Stimulated activated naive B cell treated with anti-CD40 and anti-IgM and Interleukin-4, amounts not matched to agents 10 μg/mL and 1 μg/mL and 100 μg/mL, for 72 hours (primary cell): ENCODE measurements at regions not wholly inside any gene's neighbourhood (a gene's known extent, or its start where the extent isn't known, plus 50 kb on each side); places are given as distances from the start of the nearest gene placed in this dataset.

Experiments
- ATAC-seq, 2 donors: fragments of 150-1000 bp; cut with Tn5 transposase; replicated peaks; 2 replicates each; pipeline ENCODE4 v1.10.0; 2021; ENCODE audit warnings: moderate library complexity in 1 of 2
- DNase-seq: peaks from one replicate; pipeline ENCODE4 v3.0.0; 2021
- H3K27ac Mint-ChIP-seq: one replicate; pipeline ENCODE4 v1.8.0; 2022; ENCODE audit warnings: mild to moderate bottlenecking, mixed read lengths
- H3K27me3 Mint-ChIP-seq, 2 donors: one replicate each; pipeline ENCODE4 v1.8.0; 2022; ENCODE audit warnings: mixed read lengths in 2 of 2
- H3K36me3 Mint-ChIP-seq, 2 donors: one replicate each; pipeline ENCODE4 v1.8.0; 2022; ENCODE audit warnings: mixed read lengths in 2 of 2, mild to moderate bottlenecking in 1 of 2
- H3K4me1 Mint-ChIP-seq, 2 donors: one replicate each; pipeline ENCODE4 v1.8.0; 2022; ENCODE audit warnings: mixed read lengths in 2 of 2, mild to moderate bottlenecking in 1 of 2
- H3K4me3 Mint-ChIP-seq, 2 donors: one replicate each; pipeline ENCODE4 v1.8.0; 2022; ENCODE audit warnings: mild to moderate bottlenecking in 2 of 2, mixed read lengths in 2 of 2, moderate library complexity in 1 of 2
- H3K9me3 Mint-ChIP-seq, 2 donors: one replicate each; pipeline ENCODE4 v1.8.0; 2022; ENCODE audit warnings: mixed read lengths in 2 of 2, mild to moderate bottlenecking in 1 of 2

DNA sequence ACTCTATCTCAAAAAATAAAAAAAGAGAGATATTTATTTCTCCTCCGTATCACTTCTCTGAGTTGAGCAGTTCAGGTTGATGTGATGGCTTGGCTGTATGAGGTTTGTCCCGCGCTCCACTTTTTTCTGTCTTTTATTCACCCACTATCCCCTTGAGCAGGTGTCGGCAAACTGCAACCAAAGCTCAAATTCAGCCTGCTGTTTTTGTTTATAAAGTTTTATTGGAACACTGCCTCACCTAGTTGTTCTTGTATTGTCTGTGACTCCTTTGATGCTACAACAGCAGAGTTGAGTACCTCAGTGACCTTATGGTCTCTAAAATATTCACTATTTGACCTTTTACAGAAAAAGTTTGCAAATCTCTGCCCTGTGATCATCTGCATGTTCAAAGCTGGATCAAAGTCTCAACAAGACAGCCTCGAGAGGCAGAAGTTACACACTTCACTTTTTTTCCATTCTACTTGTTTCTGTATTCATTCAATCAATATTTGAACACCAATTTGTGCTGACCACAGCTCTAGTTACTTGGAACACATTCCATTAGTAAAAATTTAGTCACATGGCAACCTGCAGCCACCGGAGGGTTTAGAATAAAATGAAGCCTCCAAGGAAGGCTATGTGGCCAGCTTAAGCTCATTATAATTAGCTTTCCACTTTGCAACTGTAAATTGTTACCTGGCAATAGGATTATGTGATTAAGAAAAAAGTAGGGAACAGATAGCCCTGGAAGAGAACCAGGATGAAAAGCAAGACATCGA lies 945.8 kb downstream of the KCNJ2 start:
- H3K4me1 Mint-ChIP-seq, result no peaks in the 10 kb centered on the region
- ATAC-seq (no peak), DNase-seq (no peak)
- no peaks in the 10 kb centered on the region for H3K27me3 Mint-ChIP-seq
- no peak overlapping the region for H3K27ac Mint-ChIP-seq
- H3K9me3 Mint-ChIP-seq, result peaks cover 0 to 5% of the 10 kb centered on the region in 2 donors
- no peak overlapping the region for H3K4me3 Mint-ChIP-seq
- H3K36me3 Mint-ChIP-seq, result no peaks in the 10 kb centered on the region

GRCh38 chr17:71115669-71115972 lies 946.3 kb downstream of the KCNJ2 start:
- Mint-ChIP-seq H3K27ac (no peak overlapping the region), H3K4me3 (no peak overlapping the region), H3K27me3 (no peaks in the 10 kb centered on the region), H3K4me1 (no peaks in the 10 kb centered on the region), H3K36me3 (no peaks in the 10 kb centered on the region), H3K9me3 (peaks cover 0 to 3% of the 10 kb centered on the region in 2 donors)
- ATAC-seq (no peak), DNase-seq (no peak)

GRCh38 chr17:71117466-71117865 lies 948.1 kb downstream of the KCNJ2 start:
- Mint-ChIP-seq H3K27ac (no peak overlapping the region), H3K36me3 (no peaks in the 10 kb centered on the region), H3K9me3 (peaks cover 0 to 5% of the 10 kb centered on the region in 2 donors), H3K4me1 (no peaks in the 10 kb centered on the region), H3K4me3 (no peak overlapping the region), H3K27me3 (no peaks in the 10 kb centered on the region)
- ATAC-seq (no peak), DNase-seq (no peak)

DNA sequence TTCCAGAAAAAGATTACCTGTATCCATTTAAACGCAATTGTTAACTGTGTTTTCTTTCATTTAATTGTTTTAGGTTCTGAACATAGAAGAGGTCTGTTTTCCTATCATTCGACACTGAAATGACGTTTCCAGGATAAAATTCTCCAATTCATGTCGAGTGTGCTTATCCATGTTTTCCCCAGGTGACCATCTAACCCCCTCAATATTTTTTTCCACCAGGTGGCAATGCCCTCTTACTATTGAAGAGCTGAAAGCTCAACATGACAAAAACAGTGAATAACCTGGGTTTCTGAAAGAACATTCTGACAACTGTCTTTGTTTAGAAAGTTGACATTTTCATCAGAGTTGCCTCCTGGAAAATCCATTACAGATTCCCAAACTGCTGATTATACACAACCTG lies 948.7 kb downstream of the KCNJ2 start:
- DNase-seq, result no peak
- H3K9me3 Mint-ChIP-seq, result peaks cover 0 to 5% of the 10 kb centered on the region in 2 donors
- H3K4me1 Mint-ChIP-seq, result no peaks in the 10 kb centered on the region
- no peak overlapping the region for H3K4me3 Mint-ChIP-seq
- no peaks in the 10 kb centered on the region for H3K27me3 Mint-ChIP-seq
- H3K27ac Mint-ChIP-seq, result no peak overlapping the region
- no peak for ATAC-seq
- no peaks in the 10 kb centered on the region for H3K36me3 Mint-ChIP-seq

DNA sequence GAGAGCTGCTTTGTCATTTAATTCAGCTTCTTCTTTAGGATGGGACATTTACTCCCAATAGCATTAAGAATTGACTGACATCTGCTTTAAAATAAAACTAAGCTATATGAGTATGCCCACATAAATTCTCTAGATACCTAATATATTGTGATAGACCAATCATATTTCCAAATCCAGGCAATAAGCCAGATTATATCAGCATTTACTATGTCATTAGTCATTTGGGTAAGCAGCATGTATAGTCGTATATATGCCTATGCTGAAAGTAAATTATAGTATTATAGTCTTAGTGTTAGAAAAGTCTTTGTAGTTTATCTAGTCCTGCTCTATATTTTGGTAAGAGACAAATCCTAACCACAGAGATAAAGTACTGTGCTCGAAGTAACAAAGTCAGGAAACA lies 958.1 kb downstream of the KCNJ2 start:
- DNase-seq, result no peak
- H3K27ac Mint-ChIP-seq, result no peak overlapping the region

GRCh38 chr17:71142333-71142732 lies 973.0 kb downstream of the KCNJ2 start:
- DNase-seq (no peak), ATAC-seq (no peak)
- no peaks in the 10 kb centered on the region for H3K36me3 Mint-ChIP-seq
- H3K4me1 Mint-ChIP-seq, result no peaks in the 10 kb centered on the region
- H3K4me3 Mint-ChIP-seq, result no peak overlapping the region
- no peaks in the 10 kb centered on the region for H3K27me3 Mint-ChIP-seq
- peaks cover 0 to 7% of the 10 kb centered on the region in 2 donors for H3K9me3 Mint-ChIP-seq
- H3K27ac Mint-ChIP-seq, result no peak overlapping the region

More for the DNA sequence above, 958.1 kb downstream of the KCNJ2 start:
- Mint-ChIP-seq H3K27me3 (no peaks in the 10 kb centered on the region), H3K4me1 (no peaks in the 10 kb centered on the region), H3K4me3 (no peak overlapping the region), H3K9me3 (peaks cover 0 to 6% of the 10 kb centered on the region in 2 donors), H3K36me3 (no peaks in the 10 kb centered on the region)
- no peak for ATAC-seq

- Mint-ChIP-seq H3K4me3 (no peak overlapping the region), H3K27ac (no peak overlapping the region), H3K27me3 (no peaks in the 10 kb centered on the region), H3K36me3 (no peaks in the 10 kb centered on the region), H3K4me1 (no peaks in the 10 kb centered on the region), H3K9me3 (peaks cover 2 to 4% of the 10 kb centered on the region in 2 donors)
- DNase-seq, result no peak
- ATAC-seq, result no peak
Measured at GRCh38 chr17:71145486-71145885, 975.3 kb upstream of the SOX9 start.

DNA sequence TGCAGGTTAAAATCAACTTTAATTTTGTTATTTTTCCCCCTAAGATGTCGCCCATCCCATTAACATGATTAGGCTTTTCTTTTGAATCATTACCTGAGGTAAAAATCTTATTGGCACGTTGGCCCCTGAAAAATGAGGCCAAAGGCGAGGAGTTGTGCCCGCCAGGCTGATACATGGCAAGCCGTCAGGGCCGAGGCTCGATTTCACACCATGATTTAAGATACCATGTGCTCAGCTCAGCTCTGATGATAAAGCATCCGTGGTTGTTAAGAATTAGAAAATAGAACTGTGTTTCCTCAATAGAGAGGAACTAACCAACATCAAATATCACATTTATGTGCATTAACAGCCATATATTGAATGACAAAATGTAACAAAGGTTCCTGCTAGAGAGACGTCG lies 972.9 kb upstream of the SOX9 start:
- H3K36me3 Mint-ChIP-seq, result no peaks in the 10 kb centered on the region
- ATAC-seq (no peak), DNase-seq (no peak)
- no peaks in the 10 kb centered on the region for H3K4me1 Mint-ChIP-seq
- no peak overlapping the region for H3K4me3 Mint-ChIP-seq
- H3K27ac Mint-ChIP-seq, result no peak overlapping the region
- H3K27me3 Mint-ChIP-seq, result no peaks in the 10 kb centered on the region
- H3K9me3 Mint-ChIP-seq, result peaks cover 2 to 4% of the 10 kb centered on the region in 2 donors

DNA sequence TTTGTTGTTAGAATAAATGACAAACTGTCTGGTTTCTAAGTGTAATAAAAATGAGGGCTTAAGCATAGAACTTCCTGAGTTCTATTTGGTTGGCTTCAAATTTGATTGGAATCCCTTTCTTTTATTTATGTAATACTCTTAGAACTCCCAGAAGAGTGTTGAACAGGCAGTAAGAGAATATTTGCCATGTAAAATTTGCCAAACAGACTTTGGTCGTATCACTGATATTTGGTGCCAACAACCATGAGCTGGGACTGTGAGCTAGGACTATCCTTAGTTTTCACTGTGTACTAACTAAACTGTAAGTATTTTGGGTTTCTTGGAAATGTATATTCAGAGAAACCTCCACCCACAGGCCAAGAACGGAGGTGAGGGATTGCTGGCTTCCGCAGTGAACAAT lies 971.2 kb upstream of the SOX9 start:
- H3K36me3 Mint-ChIP-seq, result no peaks in the 10 kb centered on the region
- no peaks in the 10 kb centered on the region for H3K27me3 Mint-ChIP-seq
- H3K27ac Mint-ChIP-seq, result no peak overlapping the region
- no peaks in the 10 kb centered on the region for H3K4me1 Mint-ChIP-seq
- peaks cover 2 to 4% of the 10 kb centered on the region in 2 donors for H3K9me3 Mint-ChIP-seq
- H3K4me3 Mint-ChIP-seq, result no peak overlapping the region
- ATAC-seq (no peak), DNase-seq (no peak)

DNA sequence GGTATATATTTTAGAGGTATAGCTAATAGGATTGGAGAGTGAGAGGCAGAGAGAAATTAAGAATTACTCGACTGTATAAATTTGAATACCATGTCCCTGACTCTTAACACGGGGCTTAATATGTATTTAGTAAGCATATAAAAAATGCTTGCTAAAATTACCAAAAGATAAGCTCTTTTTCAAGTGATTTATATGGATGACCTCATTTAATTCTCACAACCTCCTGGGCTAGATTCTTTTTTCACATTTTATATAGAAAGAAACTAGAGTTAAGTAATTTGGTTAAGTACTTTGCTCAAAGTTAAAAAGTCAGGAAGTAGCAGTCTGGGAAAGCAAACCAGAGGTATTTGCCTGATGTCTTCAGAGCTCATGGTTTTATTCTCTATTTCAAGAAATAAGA lies 963.5 kb upstream of the SOX9 start:
- Mint-ChIP-seq H3K4me1 (no peaks in the 10 kb centered on the region), H3K27ac (no peak overlapping the region), H3K36me3 (no peaks in the 10 kb centered on the region), H3K4me3 (no peak overlapping the region), H3K9me3 (peaks cover 2 to 4% of the 10 kb centered on the region in 2 donors), H3K27me3 (no peaks in the 10 kb centered on the region)
- ATAC-seq (no peak), DNase-seq (no peak)

- Mint-ChIP-seq H3K9me3 (peaks cover 2 to 4% of the 10 kb centered on the region in 2 donors), H3K27ac (no peak overlapping the region), H3K4me3 (no peak overlapping the region), H3K4me1 (no peaks in the 10 kb centered on the region), H3K36me3 (no peaks in the 10 kb centered on the region), H3K27me3 (no peaks in the 10 kb centered on the region)
- DNase-seq (no peak), ATAC-seq (no peak)
Measured at GRCh38 chr17:71158437-71158836, 962.4 kb upstream of the SOX9 start.

GRCh38 chr17:71163121-71163812 lies 957.6 kb upstream of the SOX9 start:
- Mint-ChIP-seq H3K4me3 (no peak overlapping the region), H3K4me1 (no peaks in the 10 kb centered on the region), H3K9me3 (peaks cover 0 to 4% of the 10 kb centered on the region in 2 donors), H3K27ac (no peak overlapping the region), H3K36me3 (no peaks in the 10 kb centered on the region), H3K27me3 (no peaks in the 10 kb centered on the region)
- ATAC-seq, result no peak
- DNase-seq, result no peak

GRCh38 chr17:71163813-71164122 lies 957.1 kb upstream of the SOX9 start:
- Mint-ChIP-seq H3K9me3 (peaks cover 0 to 4% of the 10 kb centered on the region in 2 donors), H3K4me1 (no peaks in the 10 kb centered on the region), H3K27ac (no peak overlapping the region), H3K27me3 (no peaks in the 10 kb centered on the region), H3K4me3 (no peak overlapping the region), H3K36me3 (no peaks in the 10 kb centered on the region)
- ATAC-seq (no peak), DNase-seq (no peak)

DNA sequence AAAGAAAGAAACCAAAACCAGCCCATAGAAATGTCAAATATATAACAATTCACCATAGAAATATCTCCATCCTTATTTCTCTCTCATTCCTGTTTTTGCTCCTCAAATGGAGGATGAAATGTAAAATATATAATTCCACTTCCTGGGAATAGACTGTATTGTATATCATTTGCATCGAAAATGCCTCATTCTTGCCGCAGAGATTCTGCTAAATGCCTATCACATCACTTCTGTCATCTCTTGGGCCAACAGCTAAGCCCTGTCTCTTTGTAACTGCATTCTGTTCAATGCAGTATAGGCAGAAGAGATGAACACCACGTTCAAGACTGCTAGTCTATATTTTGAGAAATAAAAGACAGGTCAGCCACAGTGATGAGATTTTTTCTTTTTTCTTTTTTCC lies 956.3 kb upstream of the SOX9 start:
- DNase-seq (no peak), ATAC-seq (no peak)
- H3K36me3 Mint-ChIP-seq, result no peaks in the 10 kb centered on the region
- H3K27ac Mint-ChIP-seq, result no peak overlapping the region
- H3K4me3 Mint-ChIP-seq, result no peak overlapping the region
- no peaks in the 10 kb centered on the region for H3K27me3 Mint-ChIP-seq
- H3K4me1 Mint-ChIP-seq, result no peaks in the 10 kb centered on the region
- peaks cover 0 to 4% of the 10 kb centered on the region in 2 donors for H3K9me3 Mint-ChIP-seq

DNA sequence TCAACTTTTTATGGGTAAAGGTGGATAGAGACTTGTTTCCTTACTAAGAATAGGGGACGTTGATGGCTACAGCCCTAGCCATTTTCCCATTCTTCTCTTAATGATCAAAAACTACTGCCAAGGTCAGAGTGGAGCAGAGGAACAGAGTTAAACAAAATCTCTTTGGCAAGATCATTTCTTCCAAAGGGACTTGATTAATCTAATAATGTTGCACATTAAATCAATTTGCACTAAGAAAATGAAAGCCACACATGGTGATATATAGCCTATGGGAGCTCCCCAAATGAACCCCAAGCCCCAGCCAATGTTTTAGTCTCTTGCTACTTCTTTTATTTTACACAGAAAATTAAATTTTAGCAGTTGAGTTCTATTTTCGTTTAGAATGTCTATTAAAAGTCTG lies 954.5 kb upstream of the SOX9 start:
- H3K27ac Mint-ChIP-seq, result no peak overlapping the region
- ATAC-seq, result no peak

More for the DNA sequence above, 954.5 kb upstream of the SOX9 start:
- Mint-ChIP-seq H3K27me3 (no peaks in the 10 kb centered on the region), H3K36me3 (no peaks in the 10 kb centered on the region), H3K9me3 (no peaks in the 10 kb centered on the region), H3K4me3 (no peak overlapping the region), H3K4me1 (no peaks in the 10 kb centered on the region)
- DNase-seq, result no peak
